Activated CD4-positive, alpha-beta T cell treated with anti-CD3 and anti-CD28 coated beads, Interleukin-2, amount 10 ng/mL, durations not matched to agents 7 days and 5 days (primary cell): ENCODE measurements at regions not wholly inside any gene's neighbourhood (a gene's known extent, or its start where the extent isn't known, plus 50 kb on each side); places are given as distances from the start of the nearest gene placed in this dataset.
A peak's percentile ranks its signal among the peaks of the same experiment; 100 is the strongest.

ENCODE experiments used
- CTCF ChIA-PET: fragments of 350-600 bp; sonication (Branson Sonifier 250); formaldehyde crosslinking; loops from one replicate; lab custom pipeline; 2021; ENCODE audit warnings: antibody characterized with exemption; lab: Charles Lee
- POLR2A ChIA-PET: fragments of 350-600 bp; sonication (Branson Sonifier 250); formaldehyde crosslinking; loops from one replicate; lab custom pipeline; 2021; ENCODE audit warnings: antibody characterized with exemption; lab: Charles Lee
- DNase-seq: peaks from one replicate; pipeline ENCODE4 v3.0.0-alpha.2; 2020
- H3K27ac Mint-ChIP-seq: one replicate; pipeline ENCODE4 v1.8.0; 2021; ENCODE audit warnings: mild to moderate bottlenecking, moderate library complexity, mixed read lengths
- H3K27me3 Mint-ChIP-seq: one replicate; pipeline ENCODE4 v1.8.0; 2021; ENCODE audit warnings: mixed read lengths
- H3K36me3 Mint-ChIP-seq: one replicate; pipeline ENCODE4 v1.8.0; 2021; ENCODE audit warnings: low read depth, mixed read lengths
- H3K4me1 Mint-ChIP-seq: one replicate; pipeline ENCODE4 v1.8.0; 2021; ENCODE audit warnings: mixed read lengths
- H3K4me3 Mint-ChIP-seq: one replicate; pipeline ENCODE4 v1.8.0; 2021; ENCODE audit warnings: mild to moderate bottlenecking, moderate library complexity, mixed read lengths
- H3K9me3 Mint-ChIP-seq: one replicate; pipeline ENCODE4 v1.8.0; 2021; ENCODE audit warnings: mixed read lengths

DNA sequence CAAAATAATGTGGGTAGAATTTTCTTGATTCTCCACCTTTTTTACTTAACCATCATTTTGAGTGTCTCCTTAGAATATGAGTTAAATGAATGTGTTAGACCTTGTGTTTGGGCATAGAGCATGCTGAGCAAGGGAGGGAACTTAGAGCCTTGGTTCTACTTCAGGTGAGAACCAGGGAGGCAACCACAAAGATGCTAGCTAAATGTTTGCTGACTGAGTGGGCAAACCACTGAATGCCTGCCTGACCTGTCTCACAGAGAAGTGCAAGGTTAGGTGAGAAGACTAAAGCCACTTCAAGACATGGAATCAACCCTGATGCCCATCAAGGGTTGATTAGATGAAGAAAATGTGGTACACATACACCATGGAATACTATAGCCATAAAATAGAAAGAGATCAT lies 242.6 kb upstream of the ZNF32 start:
- H3K27me3 Mint-ChIP-seq = peaks cover 33% of the 10 kb centered on the region
- no peaks in the 10 kb centered on the region for H3K36me3 Mint-ChIP-seq
- ChIA-PET CTCF (no interaction called here), POLR2A (no interaction called here)
- no peak overlapping the region for H3K27ac Mint-ChIP-seq
- H3K4me3 Mint-ChIP-seq = no peak overlapping the region
- H3K9me3 Mint-ChIP-seq = no peaks in the 10 kb centered on the region
- H3K4me1 Mint-ChIP-seq = no peaks in the 10 kb centered on the region
- DNase-seq = no peak

DNA sequence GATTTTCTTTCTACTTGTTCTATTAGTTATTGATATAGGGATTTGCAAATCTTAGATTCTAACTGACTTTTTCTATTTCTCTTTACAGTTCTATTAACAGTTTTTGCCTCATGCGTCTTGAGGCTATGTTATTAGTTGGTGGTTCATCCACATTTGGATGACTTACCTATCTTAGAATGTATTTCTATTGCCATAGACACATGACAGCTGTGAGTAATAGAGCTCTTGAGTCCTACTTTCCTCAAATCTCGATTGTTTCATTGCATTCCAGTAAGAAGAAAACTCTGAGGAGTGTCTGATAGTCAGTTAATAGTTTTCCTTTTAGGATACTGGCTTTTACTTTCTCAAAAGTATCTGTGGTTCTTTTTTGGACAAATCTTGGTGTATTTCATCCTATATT lies 241.4 kb upstream of the ZNF32 start:
- Mint-ChIP-seq H3K36me3 (no peaks in the 10 kb centered on the region), H3K4me1 (no peaks in the 10 kb centered on the region), H3K4me3 (no peak overlapping the region), H3K9me3 (no peaks in the 10 kb centered on the region), H3K27me3 (peaks cover 32% of the 10 kb centered on the region), H3K27ac (no peak overlapping the region)
- POLR2A ChIA-PET = no interaction called here
- CTCF ChIA-PET = no interaction called here
- DNase-seq = no peak

DNA sequence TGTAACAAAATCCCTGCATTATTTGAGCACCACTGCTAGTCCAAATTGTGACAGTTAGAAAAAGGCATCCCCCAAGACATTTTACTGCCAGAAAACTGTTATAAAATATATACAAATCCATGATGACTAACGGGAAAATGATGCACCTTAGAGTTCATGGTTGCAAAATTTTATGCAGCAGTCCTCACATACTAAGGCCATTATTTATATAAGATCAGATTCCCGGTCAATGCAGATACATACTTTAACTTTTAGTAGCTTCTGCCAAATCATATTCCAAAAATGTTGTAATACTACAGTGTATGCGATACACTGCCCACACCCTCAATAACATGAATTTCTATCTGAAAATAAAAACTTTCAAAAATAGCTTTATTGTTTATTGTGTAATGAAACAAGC lies 239.9 kb upstream of the ZNF32 start:
- H3K27me3 Mint-ChIP-seq = peaks cover 27% of the 10 kb centered on the region
- POLR2A ChIA-PET = no interaction called here
- DNase-seq = no peak
- H3K4me1 Mint-ChIP-seq = no peaks in the 10 kb centered on the region
- H3K4me3 Mint-ChIP-seq = no peak overlapping the region
- H3K36me3 Mint-ChIP-seq = no peaks in the 10 kb centered on the region
- peak overlapping the region; percentile 51 for H3K27ac Mint-ChIP-seq
- CTCF ChIA-PET = interaction anchor here (0.6 to 1.0 kb wide), 2 partner anchors 25 to 63 kb away, joined by 3 read pairs; no protein-coding TSS in a partner anchor
- no peaks in the 10 kb centered on the region for H3K9me3 Mint-ChIP-seq

DNA sequence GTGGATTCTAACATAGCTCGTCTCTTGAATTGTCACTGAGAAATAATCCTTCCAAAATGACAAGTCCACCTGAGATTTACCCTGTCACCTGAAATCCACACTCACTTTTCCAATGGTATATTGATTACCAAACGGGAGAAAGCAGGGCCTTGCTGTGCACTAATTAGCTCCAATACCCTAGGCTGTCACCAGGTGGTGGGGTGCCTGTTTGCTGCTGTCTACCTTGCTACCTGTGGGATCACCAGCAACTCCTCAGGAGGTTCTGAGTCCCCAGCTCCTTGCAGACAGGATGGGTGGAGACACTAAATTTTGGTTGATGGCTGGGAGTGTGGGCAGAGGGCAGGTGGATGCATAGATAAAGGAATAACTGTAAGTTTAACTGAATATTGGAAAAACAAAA lies 237.2 kb upstream of the ZNF32 start:
- H3K27ac Mint-ChIP-seq = no peak overlapping the region
- no peak overlapping the region for H3K4me3 Mint-ChIP-seq
- no peaks in the 10 kb centered on the region for H3K36me3 Mint-ChIP-seq
- peaks cover 21% of the 10 kb centered on the region for H3K27me3 Mint-ChIP-seq
- ChIA-PET CTCF (no interaction called here), POLR2A (no interaction called here)
- no peak for DNase-seq
- H3K4me1 Mint-ChIP-seq = no peaks in the 10 kb centered on the region
- no peaks in the 10 kb centered on the region for H3K9me3 Mint-ChIP-seq

DNA sequence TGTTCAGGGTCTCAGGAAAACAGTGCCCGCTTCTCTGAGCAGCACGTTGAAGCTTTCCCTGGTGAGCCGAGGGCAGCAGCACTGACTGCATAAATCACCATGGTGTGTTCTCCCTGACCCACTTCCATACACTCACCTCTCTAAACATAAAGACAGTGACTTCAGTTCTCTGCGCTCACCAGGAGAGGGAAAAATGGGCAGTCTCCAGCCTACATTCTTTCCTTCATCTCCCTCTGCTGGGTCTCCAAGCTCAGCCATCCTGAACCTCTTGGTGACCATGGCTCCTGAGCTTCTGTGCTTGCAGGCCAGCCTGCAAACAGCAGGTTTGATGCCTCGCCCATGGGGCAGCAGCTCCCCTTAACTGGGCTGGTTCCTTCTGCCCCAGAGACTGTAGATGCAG lies 236.6 kb upstream of the ZNF32 start:
- H3K27ac Mint-ChIP-seq = no peak overlapping the region
- DNase-seq = no peak
- no peak overlapping the region for H3K4me3 Mint-ChIP-seq
- no peaks in the 10 kb centered on the region for H3K9me3 Mint-ChIP-seq
- CTCF ChIA-PET = interaction anchor here (1.5 kb wide), 1 partner anchor 10 kb away, joined by 3 read pairs; no protein-coding TSS in a partner anchor
- peaks cover 17% of the 10 kb centered on the region for H3K27me3 Mint-ChIP-seq
- POLR2A ChIA-PET = no interaction called here
- H3K36me3 Mint-ChIP-seq = no peaks in the 10 kb centered on the region
- no peaks in the 10 kb centered on the region for H3K4me1 Mint-ChIP-seq

DNA sequence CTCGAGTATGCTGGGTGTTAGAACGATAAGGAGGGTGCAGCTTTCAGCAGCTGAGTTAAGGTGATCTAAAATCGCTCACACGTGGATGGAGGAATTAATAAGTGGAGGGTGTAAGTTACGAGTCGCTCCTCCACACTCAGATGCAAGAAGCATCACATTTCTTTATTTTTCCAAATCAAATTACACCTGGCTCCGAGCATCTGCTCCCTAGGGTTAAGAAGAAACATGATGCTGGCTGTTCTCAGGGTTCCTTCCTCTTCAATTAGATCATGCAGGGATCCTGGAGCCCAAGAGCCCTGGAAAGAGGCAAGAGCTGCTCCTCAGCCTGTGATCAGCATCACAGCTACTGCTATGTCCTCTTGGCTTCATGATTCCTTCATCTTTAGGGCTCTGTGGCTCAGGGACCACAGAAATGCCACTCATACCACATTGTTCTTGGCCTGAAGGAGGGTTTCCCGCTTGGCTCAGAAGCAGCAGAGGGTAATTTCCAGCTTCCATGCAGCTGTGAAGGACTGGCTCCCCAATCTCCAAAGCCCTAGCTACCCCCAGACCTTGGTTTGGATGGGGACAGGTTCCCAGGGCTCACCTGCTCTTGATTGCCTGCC lies 235.9 kb upstream of the ZNF32 start:
- Mint-ChIP-seq H3K36me3 (no peaks in the 10 kb centered on the region), H3K27me3 (peaks cover 20% of the 10 kb centered on the region), H3K9me3 (no peaks in the 10 kb centered on the region), H3K27ac (no peak overlapping the region), H3K4me3 (no peak overlapping the region), H3K4me1 (no peaks in the 10 kb centered on the region)
- ChIA-PET POLR2A (no interaction called here), CTCF (interaction anchor here (1.5 kb wide), 1 partner anchor 10 kb away, joined by 3 read pairs; no protein-coding TSS in a partner anchor)
- no peak for DNase-seq

DNA sequence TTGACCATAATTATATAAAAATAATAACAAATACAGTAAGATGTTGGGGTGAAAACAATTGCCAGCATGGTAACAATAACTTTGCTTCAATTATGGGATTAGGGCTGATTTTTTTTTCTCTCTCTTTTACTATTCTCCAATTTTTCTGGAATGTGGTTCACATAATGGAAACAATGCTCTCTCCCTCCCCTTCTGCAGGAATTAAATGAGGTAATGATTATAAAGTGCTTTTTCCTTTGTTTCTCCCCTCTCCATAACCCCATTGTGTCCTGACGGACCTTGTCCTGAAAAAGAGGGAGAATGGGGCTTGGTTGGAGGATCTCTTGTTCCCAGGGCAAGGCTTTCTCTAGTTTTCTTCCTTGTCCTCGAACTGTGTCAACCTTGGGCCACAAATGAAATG lies 234.0 kb upstream of the ZNF32 start:
- H3K9me3 Mint-ChIP-seq = no peaks in the 10 kb centered on the region
- ChIA-PET CTCF (no interaction called here), POLR2A (no interaction called here)
- no peak for DNase-seq
- H3K27me3 Mint-ChIP-seq = peaks cover 13% of the 10 kb centered on the region
- no peak overlapping the region for H3K27ac Mint-ChIP-seq
- peaks cover 2% of the 10 kb centered on the region for H3K4me1 Mint-ChIP-seq
- H3K4me3 Mint-ChIP-seq = no peak overlapping the region
- no peaks in the 10 kb centered on the region for H3K36me3 Mint-ChIP-seq

DNA sequence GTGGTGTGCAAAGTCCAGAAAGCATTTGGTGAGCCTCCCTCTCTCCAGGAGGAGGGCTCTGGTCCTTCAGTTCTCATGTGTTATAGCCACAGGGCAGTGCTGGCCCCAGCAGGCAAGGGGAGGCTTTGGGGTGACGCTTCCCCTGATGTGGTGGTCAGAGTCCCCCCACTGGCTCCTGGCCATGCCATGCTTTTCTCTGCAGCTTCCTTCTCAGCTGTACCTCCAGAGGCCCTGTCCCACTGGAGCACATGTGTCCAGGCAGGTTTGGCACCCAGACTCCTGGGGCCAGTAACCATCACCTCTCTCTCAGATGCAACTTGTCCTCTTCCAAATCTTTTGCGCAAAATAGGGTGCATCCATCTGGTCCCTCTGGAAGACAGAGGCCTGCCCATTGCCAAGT lies 233.0 kb upstream of the ZNF32 start:
- H3K27me3 Mint-ChIP-seq = peaks cover 5% of the 10 kb centered on the region
- H3K4me3 Mint-ChIP-seq = no peak overlapping the region
- no peak overlapping the region for H3K27ac Mint-ChIP-seq
- ChIA-PET POLR2A (no interaction called here), CTCF (no interaction called here)
- no peaks in the 10 kb centered on the region for H3K9me3 Mint-ChIP-seq
- peaks cover 2% of the 10 kb centered on the region for H3K4me1 Mint-ChIP-seq
- no peak for DNase-seq
- H3K36me3 Mint-ChIP-seq = no peaks in the 10 kb centered on the region

DNA sequence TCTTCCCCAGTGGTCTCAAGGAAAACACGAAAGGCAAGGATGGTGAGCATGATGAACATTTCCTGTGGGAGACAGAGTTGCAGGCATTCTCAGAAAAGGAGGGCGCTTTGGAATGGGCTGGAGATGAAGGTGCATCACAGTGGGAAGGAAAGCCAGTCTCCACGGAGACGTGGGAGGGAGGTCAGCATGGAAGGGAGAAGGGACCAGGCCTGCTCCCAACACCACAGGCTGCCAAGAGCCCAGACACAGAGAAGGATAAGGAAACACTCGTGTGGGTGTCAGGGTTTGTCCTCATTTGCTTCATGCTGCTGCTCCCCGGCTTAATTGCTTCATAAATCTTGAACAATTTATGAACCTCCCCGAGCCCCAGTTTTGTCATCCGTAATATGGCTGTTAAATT lies 231.5 kb upstream of the ZNF32 start:
- DNase-seq = no peak
- Mint-ChIP-seq H3K4me1 (peaks cover 2% of the 10 kb centered on the region), H3K4me3 (no peak overlapping the region), H3K9me3 (no peaks in the 10 kb centered on the region), H3K36me3 (no peaks in the 10 kb centered on the region), H3K27ac (no peak overlapping the region), H3K27me3 (peaks cover 3% of the 10 kb centered on the region)
- ChIA-PET CTCF (no interaction called here), POLR2A (interaction anchor here (0.6 kb wide), 1 partner anchor 104 kb away, joined by 4 read pairs; no protein-coding TSS in a partner anchor)

DNA sequence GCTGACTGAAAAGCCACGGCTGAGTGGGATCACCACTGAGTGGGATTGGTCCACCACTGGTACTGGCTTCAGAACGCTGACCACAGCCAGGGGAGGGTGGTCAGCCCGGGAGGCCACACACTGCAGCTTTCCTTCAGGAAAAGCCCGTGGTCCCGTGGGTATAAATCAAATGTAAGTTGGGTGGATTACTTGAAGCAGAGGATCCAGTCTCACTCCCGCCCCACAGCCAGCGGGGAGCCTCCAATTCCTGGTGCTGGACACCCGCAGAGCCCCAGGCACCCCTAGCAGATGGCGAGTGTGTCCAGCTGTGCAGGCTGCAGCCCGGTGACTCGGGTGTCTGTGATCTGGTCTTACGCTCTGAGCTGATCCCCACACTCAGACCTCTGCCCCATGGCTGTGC lies 231.1 kb upstream of the ZNF32 start:
- ChIA-PET POLR2A (interaction anchor here (0.6 kb wide), 1 partner anchor 104 kb away, joined by 4 read pairs; no protein-coding TSS in a partner anchor), CTCF (no interaction called here)
- Mint-ChIP-seq H3K36me3 (no peaks in the 10 kb centered on the region), H3K4me3 (no peak overlapping the region), H3K27ac (no peak overlapping the region), H3K9me3 (no peaks in the 10 kb centered on the region), H3K4me1 (peaks cover 2% of the 10 kb centered on the region), H3K27me3 (peaks cover 3% of the 10 kb centered on the region)
- no peak for DNase-seq

DNA sequence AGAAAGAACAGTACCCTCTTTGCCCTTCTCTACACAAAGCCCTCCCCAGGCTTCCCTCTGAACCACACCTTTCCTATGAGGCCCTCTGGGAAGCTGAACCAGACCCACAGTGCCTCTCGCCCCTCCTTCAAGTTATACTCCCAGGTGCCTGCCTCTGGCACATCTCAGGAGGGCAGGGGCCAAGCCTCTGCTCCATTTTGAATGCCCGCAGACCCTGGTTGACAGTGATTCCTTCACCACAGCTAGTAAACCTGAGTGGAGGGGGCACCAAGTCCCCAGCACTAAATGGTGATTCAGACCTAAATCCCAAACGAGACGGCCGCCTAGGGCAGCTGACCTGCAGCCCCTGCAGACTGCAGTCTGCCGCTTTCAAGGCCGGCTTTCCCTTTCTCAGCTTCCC lies 230.5 kb upstream of the ZNF32 start:
- no peak overlapping the region for H3K27ac Mint-ChIP-seq
- peaks cover 2% of the 10 kb centered on the region for H3K4me1 Mint-ChIP-seq
- H3K27me3 Mint-ChIP-seq = peaks cover 3% of the 10 kb centered on the region
- no peak overlapping the region for H3K4me3 Mint-ChIP-seq
- CTCF ChIA-PET = no interaction called here
- no peaks in the 10 kb centered on the region for H3K9me3 Mint-ChIP-seq
- POLR2A ChIA-PET = no interaction called here
- DNase-seq = no peak
- no peaks in the 10 kb centered on the region for H3K36me3 Mint-ChIP-seq

DNA sequence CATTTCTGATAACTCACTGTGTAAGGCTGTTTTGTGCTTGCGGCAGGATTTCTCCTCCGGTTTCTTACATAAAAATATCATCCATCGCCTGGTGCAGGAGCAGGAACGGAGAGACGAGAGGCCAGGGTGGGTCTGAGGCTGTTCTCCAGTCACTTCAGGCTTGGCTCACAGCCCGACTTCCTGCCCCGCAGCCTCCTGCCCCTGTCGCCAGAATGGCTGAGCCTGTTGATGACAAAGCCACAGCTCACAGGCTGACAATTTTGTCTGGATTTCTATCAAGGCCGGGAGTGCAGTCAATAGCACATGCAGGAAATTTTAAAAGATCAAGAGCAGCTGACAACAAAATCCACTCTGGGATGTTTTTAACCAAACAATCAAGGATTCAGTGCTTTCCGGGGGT lies 229.7 kb upstream of the ZNF32 start:
- ChIA-PET CTCF (no interaction called here), POLR2A (no interaction called here)
- Mint-ChIP-seq H3K4me1 (peaks cover 2% of the 10 kb centered on the region), H3K36me3 (no peaks in the 10 kb centered on the region), H3K9me3 (no peaks in the 10 kb centered on the region), H3K27me3 (peaks cover 3% of the 10 kb centered on the region), H3K27ac (no peak overlapping the region), H3K4me3 (no peak overlapping the region)
- DNase-seq = no peak

DNA sequence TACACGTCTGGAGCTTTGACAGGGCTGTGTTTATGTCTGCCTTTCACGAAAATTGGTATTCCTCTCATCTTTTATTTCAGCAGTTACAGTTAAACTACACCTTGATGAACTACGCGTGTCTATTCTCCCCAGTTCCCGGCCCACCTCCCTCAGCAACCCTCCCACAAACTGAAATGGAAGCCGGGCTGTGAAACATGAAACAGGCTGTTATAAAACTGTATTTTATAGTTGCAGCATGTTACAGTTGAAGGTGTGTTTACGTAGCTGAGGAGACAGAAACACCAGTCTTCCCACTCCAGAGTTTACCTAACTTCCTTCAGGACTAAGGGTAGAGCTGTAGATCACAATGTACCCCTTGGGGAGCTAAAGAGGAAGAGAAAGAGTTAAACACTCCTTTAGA lies 228.3 kb upstream of the ZNF32 start:
- CTCF ChIA-PET = interaction anchor here (0.7 kb wide), 1 partner anchor 1105 kb away, joined by 3 read pairs; no protein-coding TSS in a partner anchor
- H3K36me3 Mint-ChIP-seq = no peaks in the 10 kb centered on the region
- H3K27ac Mint-ChIP-seq = no peak overlapping the region
- POLR2A ChIA-PET = no interaction called here
- H3K27me3 Mint-ChIP-seq = peaks cover 3% of the 10 kb centered on the region
- peaks cover 2% of the 10 kb centered on the region for H3K4me1 Mint-ChIP-seq
- no peak for DNase-seq
- no peak overlapping the region for H3K4me3 Mint-ChIP-seq
- no peaks in the 10 kb centered on the region for H3K9me3 Mint-ChIP-seq

DNA sequence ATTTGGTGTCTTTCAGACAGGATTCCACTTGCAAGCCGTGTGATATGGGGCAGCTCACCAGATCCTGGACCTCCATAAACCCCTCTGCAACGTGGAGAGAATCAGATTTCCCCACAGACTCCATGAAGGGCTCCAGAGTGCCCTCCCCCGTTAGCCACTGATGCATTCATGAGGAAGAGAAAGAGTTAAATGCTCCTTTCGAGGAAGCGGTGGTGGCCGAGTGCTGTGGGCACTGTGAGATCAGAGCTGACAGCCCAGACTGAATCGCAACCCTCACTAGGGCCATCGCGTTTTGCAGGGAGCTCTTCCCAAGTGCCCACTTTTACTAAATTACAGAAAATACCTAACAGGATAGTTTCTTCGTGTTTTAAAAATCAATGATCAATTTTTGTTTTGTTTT lies 226.3 kb upstream of the ZNF32 start:
- H3K4me1 Mint-ChIP-seq = peaks cover 2% of the 10 kb centered on the region
- no peak overlapping the region for H3K4me3 Mint-ChIP-seq
- POLR2A ChIA-PET = no interaction called here

More for the DNA sequence above, 226.3 kb upstream of the ZNF32 start:
- DNase-seq = no peak
- no peaks in the 10 kb centered on the region for H3K36me3 Mint-ChIP-seq
- H3K9me3 Mint-ChIP-seq = no peaks in the 10 kb centered on the region
- H3K27me3 Mint-ChIP-seq = peaks cover under 1% of the 10 kb centered on the region
- H3K27ac Mint-ChIP-seq = no peak overlapping the region
- CTCF ChIA-PET = interaction anchor here (1.0 kb wide), 1 partner anchor 9 kb away, joined by 3 read pairs; no protein-coding TSS in a partner anchor
